MG63 (cell line): ENCODE measurements at regions not wholly inside any gene's neighbourhood (a gene's known extent, or its start where the extent isn't known, plus 50 kb on each side); places are given as distances from the start of the nearest gene placed in this dataset.

Experiments used
- DNase-seq: peaks from one replicate; pipeline ENCODE4 v3.0.0-alpha.2; 2020
- H3K27me3 ChIP-seq: fragments of 250-450 bp; sonication (Bioruptor Pico); 2 replicates; pipeline ENCODE4 v1.5.1; 2020; ENCODE audit warnings: mild to moderate bottlenecking, moderate library complexity
- H3K36me3 ChIP-seq: fragments of 250-450 bp; sonication (Bioruptor Pico); 2 replicates; pipeline ENCODE4 v1.5.1; 2020; ENCODE audit warnings: mild to moderate bottlenecking, moderate library complexity
- H3K4me3 ChIP-seq: fragments of 250-450 bp; sonication (Bioruptor Pico); 2 replicates; pipeline ENCODE4 v1.5.1; 2020; ENCODE audit warnings: mild to moderate bottlenecking, moderate library complexity
- H3K9me3 ChIP-seq: fragments of 250-450 bp; sonication (Bioruptor Pico); 2 replicates; pipeline ENCODE4 v1.5.1; 2020; ENCODE audit warnings: mild to moderate bottlenecking, moderate library complexity

DNA sequence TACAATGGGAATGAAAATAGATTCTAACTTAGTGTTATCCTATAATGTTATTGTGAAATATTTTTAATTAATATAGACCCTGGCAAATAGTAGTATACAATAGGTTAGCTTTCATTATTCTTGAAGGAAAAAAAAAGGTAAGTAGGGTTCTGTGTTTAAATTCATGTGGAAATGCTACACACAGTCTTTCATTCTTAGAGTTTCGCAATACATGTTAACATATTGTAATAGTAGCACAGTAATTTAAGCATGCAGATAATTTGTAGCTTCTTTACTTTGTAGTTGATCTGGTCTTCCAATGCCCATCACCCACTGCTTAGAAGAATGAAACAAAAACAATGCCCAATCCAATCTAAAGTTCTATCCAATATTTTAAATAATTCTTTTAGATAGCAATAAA, 54.8 kb upstream of the MSTN start:
- H3K36me3 ChIP-seq, result no peaks in the 10 kb centered on the region
- H3K27me3 ChIP-seq, result no peaks in the 10 kb centered on the region
- no peak overlapping the region for H3K4me3 ChIP-seq
- no peaks in the 10 kb centered on the region for H3K9me3 ChIP-seq
- no peak for DNase-seq

DNA sequence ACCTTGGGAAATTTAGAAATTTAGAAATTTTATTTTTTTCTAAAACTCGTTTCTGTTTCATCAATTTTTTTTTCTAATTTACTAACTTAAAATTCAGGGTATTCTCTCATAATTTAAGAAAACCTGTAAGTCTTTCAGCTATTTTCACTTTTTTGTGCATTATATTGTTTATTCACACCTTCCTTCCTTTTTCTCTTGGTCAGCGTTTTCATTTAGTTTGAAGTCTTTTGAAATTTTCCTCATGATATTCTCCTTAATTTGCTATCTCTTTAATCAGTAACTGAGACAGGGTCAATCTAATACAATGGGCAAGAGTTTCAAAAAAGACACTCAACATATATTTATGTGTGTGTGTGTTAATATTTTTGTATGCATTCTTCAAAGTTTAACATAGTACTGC, 50.5 kb upstream of the MSTN start:
- no peak overlapping the region for H3K4me3 ChIP-seq
- no peaks in the 10 kb centered on the region for H3K9me3 ChIP-seq
- no peak for DNase-seq
- no peaks in the 10 kb centered on the region for H3K27me3 ChIP-seq
- no peaks in the 10 kb centered on the region for H3K36me3 ChIP-seq
